HEK293 (cell line): ENCODE measurements at regions not wholly inside any gene's neighbourhood (a gene's known extent, or its start where the extent isn't known, plus 50 kb on each side); places are given as distances from the start of the nearest gene placed in this dataset.

Experiments used
- CTCF ChIA-PET: fragments of 350-600 bp; formaldehyde crosslinking; extraction: SDS; loops from one replicate; lab custom pipeline; 2021; ENCODE audit warnings: antibody characterized with exemption; lab: Yijun Ruan, JAX
- POLR2A ChIA-PET: fragments of 300-600 bp; formaldehyde crosslinking; extraction: SDS; loops from one replicate; lab custom pipeline; 2020; ENCODE audit warnings: antibody characterized with exemption, inconsistent platforms; lab: Yijun Ruan, JAX
- H3K27ac ChIP-seq: fragments of 200-500 bp; sonication (Bioruptor generic); 2 replicates; pipeline ENCODE4 v1.5.1; 2014; ENCODE audit warnings: low read depth, low read length, control low read depth, inconsistent platforms; ENCODE audit errors: extremely low read depth
- H3K36me3 ChIP-seq, 2 experiments: fragments of 200-500 bp in 1 of 2; sonication (Bioruptor generic) in 1 of 2; 1 replicate in 1 of 2; 2 replicates in 1 of 2; pipeline ENCODE4 v1.5.1; 2014 to 2017; ENCODE audit warnings: inconsistent platforms in 2 of 2, low read length in 2 of 2; ENCODE audit not compliant: control insufficient read depth in 2 of 2, insufficient read depth in 1 of 2
- H3K4me1 ChIP-seq: fragments of 200-500 bp; sonication (Bioruptor generic); 2 replicates; pipeline ENCODE4 v1.5.1; 2014; ENCODE audit warnings: mild to moderate bottlenecking, low read length, inconsistent platforms; ENCODE audit not compliant: control insufficient read depth, insufficient read depth
- H3K4me3 ChIP-seq: 2 replicates; pipeline ENCODE4 v1.5.1; 2011; ENCODE audit warnings: low read depth, mild to moderate bottlenecking, control low read depth, low read length, moderate library complexity
- H3K9me3 ChIP-seq: fragments of 200-500 bp; sonication (Bioruptor generic); 2 replicates; pipeline ENCODE4 v1.5.1; 2014; ENCODE audit warnings: low read depth, low read length, inconsistent platforms; ENCODE audit not compliant: control insufficient read depth, insufficient read depth
- REPIN1 ChIP-seq: fragments of 450-650 bp; formaldehyde crosslinking; IDR thresholded peaks from 2 replicates; pipeline ENCODE4 v1.5.1; 2017; ENCODE audit warnings: missing biosample characterization, missing genetic modification characterization, low read depth
- SCRT2 ChIP-seq: fragments of 450-650 bp; formaldehyde crosslinking; IDR thresholded peaks from 2 replicates; pipeline ENCODE4 v1.5.1; 2016; ENCODE audit warnings: missing biosample characterization, missing genetic modification characterization
- SP3 ChIP-seq: fragments of 450-650 bp; formaldehyde crosslinking; IDR thresholded peaks from 2 replicates; pipeline ENCODE4 v1.5.1; 2016; ENCODE audit warnings: missing biosample characterization, missing genetic modification characterization
- TRIM28 ChIP-seq: IDR thresholded peaks from 2 replicates; pipeline ENCODE4 v1.6.1; 2011; ENCODE audit warnings: low read length, control low read depth, borderline replicate concordance
- ZFP3 ChIP-seq: fragments of 450-650 bp; formaldehyde crosslinking; IDR thresholded peaks from 2 replicates; pipeline ENCODE4 v1.5.1; 2016; ENCODE audit warnings: low read depth, missing biosample characterization, missing genetic modification characterization
- ZNF114 ChIP-seq: fragments of 450-650 bp; formaldehyde crosslinking; IDR thresholded peaks from 2 replicates; pipeline ENCODE4 v1.5.0; 2017; ENCODE audit warnings: missing biosample characterization, missing genetic modification characterization
- ZNF2 ChIP-seq: fragments of 450-650 bp; formaldehyde crosslinking; IDR thresholded peaks from 2 replicates; pipeline ENCODE4 v1.5.1; 2016; ENCODE audit warnings: missing biosample characterization, missing genetic modification characterization
- ZNF274 ChIP-seq, 2 experiments: fragments of 200-500 bp in 1 of 2; fragments of 450-650 bp in 1 of 2; sonication (Bioruptor generic) in 1 of 2; formaldehyde crosslinking in 1 of 2; IDR thresholded peaks; 2 replicates each; pipeline versions ENCODE4 v1.5.1 to v1.6.1; 2014 to 2016; ENCODE audit warnings: borderline replicate concordance in 1 of 2, inconsistent platforms in 1 of 2, low read length in 1 of 2, missing biosample characterization in 1 of 2, missing genetic modification characterization in 1 of 2
- ZNF426 ChIP-seq: fragments of 450-650 bp; formaldehyde crosslinking; IDR thresholded peaks from 2 replicates; pipeline ENCODE4 v1.5.1; 2017; ENCODE audit warnings: missing biosample characterization, missing genetic modification characterization, mild to moderate bottlenecking, inconsistent platforms, moderate library complexity
- ZNF585B ChIP-seq: fragments of 450-650 bp; formaldehyde crosslinking; IDR thresholded peaks from 2 replicates; pipeline ENCODE4 v1.5.1; 2016; ENCODE audit warnings: missing biosample characterization, missing genetic modification characterization
- ZNF776 ChIP-seq: fragments of 450-650 bp; formaldehyde crosslinking; IDR thresholded peaks from 2 replicates; pipeline ENCODE4 v1.5.0; 2017; ENCODE audit warnings: missing biosample characterization, missing genetic modification characterization, borderline replicate concordance
- ZSCAN30 ChIP-seq: fragments of 450-650 bp; IDR thresholded peaks from 2 replicates; pipeline ENCODE4 v1.5.1; 2018; ENCODE audit warnings: missing biosample characterization, mild to moderate bottlenecking, missing genetic modification characterization, moderate library complexity
- TF ChIP-seq, protein P1 (sequence below): sonication (generic); formaldehyde crosslinking; IDR thresholded peaks from 2 replicates; pipeline ENCODE4 v1.8.1; 2022; ENCODE audit warnings: mild to moderate bottlenecking, moderate library complexity, missing genetic modification reagents
- TF ChIP-seq, protein P2 (sequence below): fragments of 450-650 bp; formaldehyde crosslinking; IDR thresholded peaks from 2 replicates; pipeline ENCODE4 v1.5.1; 2016; ENCODE audit warnings: missing biosample characterization, missing genetic modification characterization
- TF ChIP-seq, protein P3 (sequence below): fragments of 450-650 bp; formaldehyde crosslinking; IDR thresholded peaks from 2 replicates; pipeline ENCODE4 v1.5.1; 2016; ENCODE audit warnings: missing biosample characterization, missing genetic modification characterization, low read depth
- TF ChIP-seq, protein P4 (sequence below): fragments of 450-650 bp; formaldehyde crosslinking; IDR thresholded peaks from 2 replicates; pipeline ENCODE4 v1.5.1; 2016; ENCODE audit warnings: missing biosample characterization, missing genetic modification characterization
- TF ChIP-seq, protein P5 (sequence below): fragments of 450-650 bp; formaldehyde crosslinking; IDR thresholded peaks from 2 replicates; pipeline ENCODE4 v1.5.1; 2016; ENCODE audit warnings: missing biosample characterization, missing genetic modification characterization
- TF ChIP-seq, protein P6 (sequence below): fragments of 450-650 bp; formaldehyde crosslinking; IDR thresholded peaks from 2 replicates; pipeline ENCODE4 v1.5.1; 2016; ENCODE audit warnings: missing biosample characterization, missing genetic modification characterization
- TF ChIP-seq, protein P7 (sequence below): fragments of 450-650 bp; formaldehyde crosslinking; conservative IDR thresholded peaks from 2 replicates; pipeline ENCODE4 v1.5.1; 2016; ENCODE audit warnings: low read depth, missing biosample characterization, missing genetic modification characterization

DNA sequence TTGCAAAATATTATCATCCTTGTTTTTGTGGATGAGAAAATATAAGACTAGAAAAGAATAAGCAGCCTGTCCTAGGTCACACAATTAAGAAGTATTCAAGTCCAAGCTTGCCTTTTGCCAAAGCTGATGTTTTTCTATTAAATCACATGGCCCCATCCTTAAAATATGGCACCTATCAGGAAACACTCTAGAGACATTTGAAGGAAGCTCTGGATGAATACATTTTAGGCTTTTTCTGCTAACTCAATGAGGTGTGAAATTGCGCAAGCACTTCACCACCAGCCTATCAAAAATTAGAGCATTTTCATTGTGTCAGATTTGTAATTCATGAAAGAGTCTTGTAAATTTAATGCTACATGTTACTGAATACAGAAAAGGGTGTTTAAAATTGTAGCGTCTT is 251.1 kb upstream of the MAD2L1 start:
- CTCF ChIA-PET: no interaction called here
- Histone ChIP-seq H3K9me3 (no peaks in the 10 kb centered on the region), H3K27ac (no peak overlapping the region), H3K4me1 (no peaks in the 10 kb centered on the region)
- TF ChIP-seq, protein P1, sequence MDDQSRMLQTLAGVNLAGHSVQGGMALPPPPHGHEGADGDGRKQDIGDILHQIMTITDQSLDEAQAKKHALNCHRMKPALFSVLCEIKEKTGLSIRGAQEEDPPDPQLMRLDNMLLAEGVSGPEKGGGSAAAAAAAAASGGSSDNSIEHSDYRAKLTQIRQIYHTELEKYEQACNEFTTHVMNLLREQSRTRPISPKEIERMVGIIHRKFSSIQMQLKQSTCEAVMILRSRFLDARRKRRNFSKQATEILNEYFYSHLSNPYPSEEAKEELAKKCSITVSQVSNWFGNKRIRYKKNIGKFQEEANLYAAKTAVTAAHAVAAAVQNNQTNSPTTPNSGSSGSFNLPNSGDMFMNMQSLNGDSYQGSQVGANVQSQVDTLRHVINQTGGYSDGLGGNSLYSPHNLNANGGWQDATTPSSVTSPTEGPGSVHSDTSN (CRISPR knock-in tag): no peak
- TF ChIP-seq, protein P2, sequence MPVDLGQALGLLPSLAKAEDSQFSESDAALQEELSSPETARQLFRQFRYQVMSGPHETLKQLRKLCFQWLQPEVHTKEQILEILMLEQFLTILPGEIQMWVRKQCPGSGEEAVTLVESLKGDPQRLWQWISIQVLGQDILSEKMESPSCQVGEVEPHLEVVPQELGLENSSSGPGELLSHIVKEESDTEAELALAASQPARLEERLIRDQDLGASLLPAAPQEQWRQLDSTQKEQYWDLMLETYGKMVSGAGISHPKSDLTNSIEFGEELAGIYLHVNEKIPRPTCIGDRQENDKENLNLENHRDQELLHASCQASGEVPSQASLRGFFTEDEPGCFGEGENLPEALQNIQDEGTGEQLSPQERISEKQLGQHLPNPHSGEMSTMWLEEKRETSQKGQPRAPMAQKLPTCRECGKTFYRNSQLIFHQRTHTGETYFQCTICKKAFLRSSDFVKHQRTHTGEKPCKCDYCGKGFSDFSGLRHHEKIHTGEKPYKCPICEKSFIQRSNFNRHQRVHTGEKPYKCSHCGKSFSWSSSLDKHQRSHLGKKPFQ (tag by site-specific recombination): no peak
- TF ChIP-seq, protein P3, sequence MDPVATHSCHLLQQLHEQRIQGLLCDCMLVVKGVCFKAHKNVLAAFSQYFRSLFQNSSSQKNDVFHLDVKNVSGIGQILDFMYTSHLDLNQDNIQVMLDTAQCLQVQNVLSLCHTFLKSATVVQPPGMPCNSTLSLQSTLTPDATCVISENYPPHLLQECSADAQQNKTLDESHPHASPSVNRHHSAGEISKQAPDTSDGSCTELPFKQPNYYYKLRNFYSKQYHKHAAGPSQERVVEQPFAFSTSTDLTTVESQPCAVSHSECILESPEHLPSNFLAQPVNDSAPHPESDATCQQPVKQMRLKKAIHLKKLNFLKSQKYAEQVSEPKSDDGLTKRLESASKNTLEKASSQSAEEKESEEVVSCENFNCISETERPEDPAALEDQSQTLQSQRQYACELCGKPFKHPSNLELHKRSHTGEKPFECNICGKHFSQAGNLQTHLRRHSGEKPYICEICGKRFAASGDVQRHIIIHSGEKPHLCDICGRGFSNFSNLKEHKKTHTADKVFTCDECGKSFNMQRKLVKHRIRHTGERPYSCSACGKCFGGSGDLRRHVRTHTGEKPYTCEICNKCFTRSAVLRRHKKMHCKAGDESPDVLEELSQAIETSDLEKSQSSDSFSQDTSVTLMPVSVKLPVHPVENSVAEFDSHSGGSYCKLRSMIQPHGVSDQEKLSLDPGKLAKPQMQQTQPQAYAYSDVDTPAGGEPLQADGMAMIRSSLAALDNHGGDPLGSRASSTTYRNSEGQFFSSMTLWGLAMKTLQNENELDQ (tag by site-specific recombination): no peak
- TF ChIP-seq, all 188 proteins: peak for 0
- POLR2A ChIA-PET: no interaction called here
- Histone ChIP-seq H3K36me3 (no peaks in the 10 kb centered on the region), H3K4me3 (no peak overlapping the region)

DNA sequence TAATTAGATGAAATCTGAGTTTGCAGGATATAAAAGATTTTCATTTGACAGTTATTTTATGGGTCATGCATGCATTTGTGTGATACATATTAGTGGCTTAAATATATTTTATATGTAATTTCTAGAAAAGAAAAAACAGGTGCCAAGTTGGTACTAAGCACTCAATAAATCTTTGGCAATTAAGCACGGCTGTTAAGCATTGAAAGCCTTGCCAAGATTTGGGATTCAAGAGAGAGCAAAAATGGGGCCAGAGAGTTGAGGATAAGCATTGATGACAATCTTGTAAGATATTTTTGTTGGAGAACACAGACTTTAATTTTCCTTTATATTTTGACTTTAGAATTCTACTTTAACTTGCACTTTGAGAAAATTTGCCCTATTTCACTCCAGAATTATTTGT is 249.8 kb upstream of the MAD2L1 start:
- Histone ChIP-seq H3K36me3 (no peaks in the 10 kb centered on the region), H3K4me1 (no peaks in the 10 kb centered on the region), H3K9me3 (no peaks in the 10 kb centered on the region), H3K27ac (no peak overlapping the region), H3K4me3 (no peak overlapping the region)
- ChIA-PET POLR2A (no interaction called here), CTCF (no interaction called here)
- TF ChIP-seq SP3 (tag by site-specific recombination) (no peak), REPIN1 (tag by site-specific recombination) (no peak), SCRT2 (tag by site-specific recombination) (no peak), ZFP3 (tag by site-specific recombination) (no peak), ZNF776 (no peak), ZNF274 (IDR thresholded peaks at IDR 0.05; ENCODE audit: low read length) (no peak), ZNF274 (tag by site-specific recombination; IDR thresholded peaks at IDR 0.05; ENCODE audit: borderline replicate concordance) (no peak), ZNF114 (no peak), ZSCAN30 (tag by site-specific recombination) (no peak), ZNF2 (tag by site-specific recombination) (no peak), ZNF585B (no peak), ZNF426 (no peak), TRIM28 (no peak)
- TF ChIP-seq, protein P4, sequence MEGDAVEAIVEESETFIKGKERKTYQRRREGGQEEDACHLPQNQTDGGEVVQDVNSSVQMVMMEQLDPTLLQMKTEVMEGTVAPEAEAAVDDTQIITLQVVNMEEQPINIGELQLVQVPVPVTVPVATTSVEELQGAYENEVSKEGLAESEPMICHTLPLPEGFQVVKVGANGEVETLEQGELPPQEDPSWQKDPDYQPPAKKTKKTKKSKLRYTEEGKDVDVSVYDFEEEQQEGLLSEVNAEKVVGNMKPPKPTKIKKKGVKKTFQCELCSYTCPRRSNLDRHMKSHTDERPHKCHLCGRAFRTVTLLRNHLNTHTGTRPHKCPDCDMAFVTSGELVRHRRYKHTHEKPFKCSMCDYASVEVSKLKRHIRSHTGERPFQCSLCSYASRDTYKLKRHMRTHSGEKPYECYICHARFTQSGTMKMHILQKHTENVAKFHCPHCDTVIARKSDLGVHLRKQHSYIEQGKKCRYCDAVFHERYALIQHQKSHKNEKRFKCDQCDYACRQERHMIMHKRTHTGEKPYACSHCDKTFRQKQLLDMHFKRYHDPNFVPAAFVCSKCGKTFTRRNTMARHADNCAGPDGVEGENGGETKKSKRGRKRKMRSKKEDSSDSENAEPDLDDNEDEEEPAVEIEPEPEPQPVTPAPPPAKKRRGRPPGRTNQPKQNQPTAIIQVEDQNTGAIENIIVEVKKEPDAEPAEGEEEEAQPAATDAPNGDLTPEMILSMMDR (tag by site-specific recombination): no peak
- TF ChIP-seq, protein P5, sequence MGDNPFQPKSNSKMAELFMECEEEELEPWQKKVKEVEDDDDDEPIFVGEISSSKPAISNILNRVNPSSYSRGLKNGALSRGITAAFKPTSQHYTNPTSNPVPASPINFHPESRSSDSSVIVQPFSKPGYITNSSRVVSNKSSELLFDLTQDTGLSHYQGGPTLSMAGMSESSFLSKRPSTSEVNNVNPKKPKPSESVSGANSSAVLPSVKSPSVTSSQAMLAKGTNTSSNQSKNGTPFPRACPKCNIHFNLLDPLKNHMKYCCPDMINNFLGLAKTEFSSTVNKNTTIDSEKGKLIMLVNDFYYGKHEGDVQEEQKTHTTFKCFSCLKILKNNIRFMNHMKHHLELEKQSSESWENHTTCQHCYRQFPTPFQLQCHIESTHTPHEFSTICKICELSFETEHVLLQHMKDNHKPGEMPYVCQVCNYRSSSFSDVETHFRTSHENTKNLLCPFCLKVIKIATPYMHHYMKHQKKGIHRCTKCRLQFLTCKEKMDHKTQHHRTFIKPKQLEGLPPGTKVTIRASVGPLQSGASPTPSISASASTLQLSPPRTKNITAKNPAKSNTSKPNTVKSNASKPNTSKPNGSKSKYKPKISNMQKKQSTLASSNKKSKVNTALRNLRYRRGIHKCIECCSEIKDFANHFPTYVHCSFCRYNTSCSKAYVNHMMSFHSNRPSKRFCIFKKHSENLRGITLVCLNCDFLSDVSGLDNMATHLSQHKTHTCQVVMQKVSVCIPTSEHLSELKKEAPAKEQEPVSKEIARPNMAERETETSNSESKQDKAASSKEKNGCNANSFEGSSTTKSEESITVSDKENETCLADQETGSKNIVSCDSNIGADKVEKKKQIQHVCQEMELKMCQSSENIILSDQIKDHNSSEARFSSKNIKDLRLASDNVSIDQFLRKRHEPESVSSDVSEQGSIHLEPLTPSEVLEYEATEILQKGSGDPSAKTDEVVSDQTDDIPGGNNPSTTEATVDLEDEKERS (tag by site-specific recombination): no peak
- TF ChIP-seq, protein P6, sequence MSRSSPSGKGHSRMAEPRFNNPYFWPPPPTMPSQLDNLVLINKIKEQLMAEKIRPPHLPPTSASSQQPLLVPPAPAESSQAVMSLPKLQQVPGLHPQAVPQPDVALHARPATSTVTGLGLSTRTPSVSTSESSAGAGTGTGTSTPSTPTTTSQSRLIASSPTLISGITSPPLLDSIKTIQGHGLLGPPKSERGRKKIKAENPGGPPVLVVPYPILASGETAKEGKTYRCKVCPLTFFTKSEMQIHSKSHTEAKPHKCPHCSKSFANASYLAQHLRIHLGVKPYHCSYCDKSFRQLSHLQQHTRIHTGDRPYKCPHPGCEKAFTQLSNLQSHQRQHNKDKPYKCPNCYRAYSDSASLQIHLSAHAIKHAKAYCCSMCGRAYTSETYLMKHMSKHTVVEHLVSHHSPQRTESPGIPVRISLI (tag by site-specific recombination): no peak
- TF ChIP-seq, protein P7, sequence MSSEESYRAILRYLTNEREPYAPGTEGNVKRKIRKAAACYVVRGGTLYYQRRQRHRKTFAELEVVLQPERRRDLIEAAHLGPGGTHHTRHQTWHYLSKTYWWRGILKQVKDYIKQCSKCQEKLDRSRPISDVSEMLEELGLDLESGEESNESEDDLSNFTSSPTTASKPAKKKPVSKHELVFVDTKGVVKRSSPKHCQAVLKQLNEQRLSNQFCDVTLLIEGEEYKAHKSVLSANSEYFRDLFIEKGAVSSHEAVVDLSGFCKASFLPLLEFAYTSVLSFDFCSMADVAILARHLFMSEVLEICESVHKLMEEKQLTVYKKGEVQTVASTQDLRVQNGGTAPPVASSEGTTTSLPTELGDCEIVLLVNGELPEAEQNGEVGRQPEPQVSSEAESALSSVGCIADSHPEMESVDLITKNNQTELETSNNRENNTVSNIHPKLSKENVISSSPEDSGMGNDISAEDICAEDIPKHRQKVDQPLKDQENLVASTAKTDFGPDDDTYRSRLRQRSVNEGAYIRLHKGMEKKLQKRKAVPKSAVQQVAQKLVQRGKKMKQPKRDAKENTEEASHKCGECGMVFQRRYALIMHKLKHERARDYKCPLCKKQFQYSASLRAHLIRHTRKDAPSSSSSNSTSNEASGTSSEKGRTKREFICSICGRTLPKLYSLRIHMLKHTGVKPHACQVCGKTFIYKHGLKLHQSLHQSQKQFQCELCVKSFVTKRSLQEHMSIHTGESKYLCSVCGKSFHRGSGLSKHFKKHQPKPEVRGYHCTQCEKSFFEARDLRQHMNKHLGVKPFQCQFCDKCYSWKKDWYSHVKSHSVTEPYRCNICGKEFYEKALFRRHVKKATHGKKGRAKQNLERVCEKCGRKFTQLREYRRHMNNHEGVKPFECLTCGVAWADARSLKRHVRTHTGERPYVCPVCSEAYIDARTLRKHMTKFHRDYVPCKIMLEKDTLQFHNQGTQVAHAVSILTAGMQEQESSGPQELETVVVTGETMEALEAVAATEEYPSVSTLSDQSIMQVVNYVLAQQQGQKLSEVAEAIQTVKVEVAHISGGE (tag by site-specific recombination): no peak
